Left lung (tissue), 4 donors: ENCODE measurements at regions not wholly inside any gene's neighbourhood (a gene's known extent, or its start where the extent isn't known, plus 50 kb on each side); places are given as distances from the start of the nearest gene placed in this dataset.

Experiments used
- ATAC-seq: fragments of 200-7000 bp; cut with Tn5 transposase; one replicate; pipeline ENCODE4 v1.9.1; 2020; ENCODE audit warnings: moderate library complexity
- DNase-seq, 4 donors: peaks; one replicate each; pipeline ENCODE4 v3.0.0-alpha.2; 2013 to 2020
- H3K27ac ChIP-seq, 2 donors: fragments of 200-600 bp; sonication (generic) in 1 of 2; one replicate each; pipeline versions ENCODE4 v1.5.0 to v1.8.0; 2020 to 2021
- H3K27me3 ChIP-seq, 2 donors: fragments of 200-600 bp; sonication (generic) in 1 of 2; one replicate each; pipeline versions ENCODE4 v1.5.0 to v1.8.0; 2020 to 2021
- H3K36me3 ChIP-seq, 2 donors: fragments of 200-600 bp; sonication (generic) in 1 of 2; one replicate each; pipeline versions ENCODE4 v1.5.0 to v1.8.0; 2020 to 2021
- H3K4me1 ChIP-seq, 2 donors: fragments of 200-600 bp; one replicate each; pipeline ENCODE4 v1.8.0; 2021
- H3K4me3 ChIP-seq, 2 donors: fragments of 200-600 bp; sonication (generic) in 1 of 2; one replicate each; pipeline versions ENCODE4 v1.5.0 to v1.8.0; 2020 to 2021; ENCODE audit warnings: mild to moderate bottlenecking in 1 of 2
- H3K9me3 ChIP-seq, 2 donors: fragments of 200-600 bp; sonication (generic) in 1 of 2; one replicate each; pipeline versions ENCODE4 v1.5.0 to v1.8.0; 2020 to 2021
- CTCF ChIP-seq, 2 donors: fragments of 200-600 bp; sonication (generic) in 1 of 2; IDR thresholded peaks; one replicate each; pipeline versions ENCODE4 v1.5.0 to v1.8.0; 2021; ENCODE audit warnings: antibody characterized with exemption in 2 of 2
- intact Hi-C, 2 donors: fragments of 100-400 bp; cut with DNase I; formaldehyde crosslinking; loops; one replicate each; pipeline versions ENCODE4 v1.11.2 to v1.14.2; 2022
- donor health status: DM: no; HTN: yes; CAD: no.
- donor health status: DM: no; HTN: no; CAD: no.

- ATAC-seq: no peak
- no peak overlapping the region for H3K27ac ChIP-seq
- peak in 1 of 4 donors; percentile 28 for DNase-seq
- H3K4me3 ChIP-seq: no peak overlapping the region
- H3K27me3 ChIP-seq: no peaks in the 10 kb centered on the region
- no peak for TF ChIP-seq CTCF (IDR thresholded peaks at IDR 0.05)
- H3K4me1 ChIP-seq: peaks cover 0 to 2% of the 10 kb centered on the region in 2 donors
- intact Hi-C loops: no loop called here
- H3K36me3 ChIP-seq: no peaks in the 10 kb centered on the region
- peaks cover 0 to 3% of the 10 kb centered on the region in 2 donors for H3K9me3 ChIP-seq
Measured at GRCh38 chr4:19684084-19684483, 567.6 kb upstream of the SLIT2 start.

GRCh38 chr4:19683426-19683825, 568.3 kb upstream of the SLIT2 start:
- Histone ChIP-seq H3K27ac (no peak overlapping the region), H3K9me3 (peaks cover 0 to 3% of the 10 kb centered on the region in 2 donors), H3K27me3 (no peaks in the 10 kb centered on the region), H3K4me3 (no peak overlapping the region), H3K36me3 (no peaks in the 10 kb centered on the region), H3K4me1 (peaks cover 0 to 2% of the 10 kb centered on the region in 2 donors)
- DNase-seq (no peak), ATAC-seq (no peak)
- no peak for TF ChIP-seq CTCF (IDR thresholded peaks at IDR 0.05)
- intact Hi-C loops: no loop called here

GRCh38 chr4:19677211-19677610, 574.5 kb upstream of the SLIT2 start:
- ATAC-seq: no peak
- Histone ChIP-seq H3K4me1 (no peaks in the 10 kb centered on the region), H3K27me3 (no peaks in the 10 kb centered on the region), H3K27ac (no peak overlapping the region), H3K36me3 (no peaks in the 10 kb centered on the region), H3K4me3 (no peak overlapping the region), H3K9me3 (peaks cover 0 to 3% of the 10 kb centered on the region in 2 donors)
- intact Hi-C loops: no loop called here
- no peak for DNase-seq
- TF ChIP-seq CTCF (IDR thresholded peaks at IDR 0.05): no peak

- intact Hi-C loops: no loop called here
- no peak for ATAC-seq
- H3K4me3 ChIP-seq: no peak overlapping the region
Measured at GRCh38 chr4:19675172-19675811, 576.4 kb upstream of the SLIT2 start.

GRCh38 chr4:19659101-19659500, 592.6 kb upstream of the SLIT2 start:
- H3K4me3 ChIP-seq: no peak overlapping the region
- H3K36me3 ChIP-seq: no peaks in the 10 kb centered on the region
- DNase-seq (no peak), ATAC-seq (no peak)
- intact Hi-C loops: no loop called here
- no peaks in the 10 kb centered on the region for H3K4me1 ChIP-seq
- H3K9me3 ChIP-seq: no peaks in the 10 kb centered on the region
- no peak overlapping the region for H3K27ac ChIP-seq
- TF ChIP-seq CTCF (IDR thresholded peaks at IDR 0.05): no peak
- H3K27me3 ChIP-seq: no peaks in the 10 kb centered on the region

More at GRCh38 chr4:19675172-19675811, 576.4 kb upstream of the SLIT2 start:
- Histone ChIP-seq H3K27ac (no peak overlapping the region), H3K27me3 (no peaks in the 10 kb centered on the region), H3K4me1 (no peaks in the 10 kb centered on the region), H3K9me3 (peaks cover 0 to 9% of the 10 kb centered on the region in 2 donors), H3K36me3 (no peaks in the 10 kb centered on the region)
- no peak for TF ChIP-seq CTCF (IDR thresholded peaks at IDR 0.05)
- DNase-seq: peak in 1 of 4 donors; percentile 44
